ENCODE measurements at regions not wholly inside any gene's neighbourhood (a gene's known extent, or its start where the extent isn't known, plus 50 kb on each side); places are given as distances from the start of the nearest gene placed in this dataset.

DNA sequence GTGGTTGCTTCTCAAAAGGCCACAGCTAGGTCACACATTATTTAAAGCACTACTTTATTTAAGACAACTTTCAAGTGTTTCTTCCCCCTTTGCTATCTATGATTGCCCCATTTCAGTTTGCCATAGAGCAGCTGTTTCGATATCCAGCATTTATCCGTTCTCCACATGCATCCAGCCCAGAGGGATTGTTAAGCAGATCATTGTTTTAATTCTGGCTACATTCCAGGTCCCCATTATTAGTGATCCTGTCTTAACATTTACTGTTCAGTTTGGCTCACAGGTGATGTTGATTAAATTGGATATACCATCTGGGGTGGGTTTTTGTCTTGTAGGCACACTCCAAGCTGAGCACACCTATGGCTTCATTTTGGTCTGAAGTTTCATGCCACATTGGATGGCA, 638.7 kb downstream of the ZEB2 start:
- TF ChIP-seq, protein P1, sequence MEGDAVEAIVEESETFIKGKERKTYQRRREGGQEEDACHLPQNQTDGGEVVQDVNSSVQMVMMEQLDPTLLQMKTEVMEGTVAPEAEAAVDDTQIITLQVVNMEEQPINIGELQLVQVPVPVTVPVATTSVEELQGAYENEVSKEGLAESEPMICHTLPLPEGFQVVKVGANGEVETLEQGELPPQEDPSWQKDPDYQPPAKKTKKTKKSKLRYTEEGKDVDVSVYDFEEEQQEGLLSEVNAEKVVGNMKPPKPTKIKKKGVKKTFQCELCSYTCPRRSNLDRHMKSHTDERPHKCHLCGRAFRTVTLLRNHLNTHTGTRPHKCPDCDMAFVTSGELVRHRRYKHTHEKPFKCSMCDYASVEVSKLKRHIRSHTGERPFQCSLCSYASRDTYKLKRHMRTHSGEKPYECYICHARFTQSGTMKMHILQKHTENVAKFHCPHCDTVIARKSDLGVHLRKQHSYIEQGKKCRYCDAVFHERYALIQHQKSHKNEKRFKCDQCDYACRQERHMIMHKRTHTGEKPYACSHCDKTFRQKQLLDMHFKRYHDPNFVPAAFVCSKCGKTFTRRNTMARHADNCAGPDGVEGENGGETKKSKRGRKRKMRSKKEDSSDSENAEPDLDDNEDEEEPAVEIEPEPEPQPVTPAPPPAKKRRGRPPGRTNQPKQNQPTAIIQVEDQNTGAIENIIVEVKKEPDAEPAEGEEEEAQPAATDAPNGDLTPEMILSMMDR (IDR thresholded peaks at IDR 0.05; ENCODE audit: low read depth, low read length): no peak
- no peaks in the 10 kb centered on the region for H3K9me3 ChIP-seq (ENCODE audit: severe bottlenecking)
- no peak overlapping the region for H3K27ac ChIP-seq
- no peaks in the 10 kb centered on the region for H3K27me3 ChIP-seq (ENCODE audit: insufficient read depth, low read depth, severe bottlenecking)
- DNase-seq: no peak
- no peak overlapping the region for H3K4me3 ChIP-seq (ENCODE audit: low read depth, low read length)
- no peaks in the 10 kb centered on the region for H3K36me3 ChIP-seq

DNA sequence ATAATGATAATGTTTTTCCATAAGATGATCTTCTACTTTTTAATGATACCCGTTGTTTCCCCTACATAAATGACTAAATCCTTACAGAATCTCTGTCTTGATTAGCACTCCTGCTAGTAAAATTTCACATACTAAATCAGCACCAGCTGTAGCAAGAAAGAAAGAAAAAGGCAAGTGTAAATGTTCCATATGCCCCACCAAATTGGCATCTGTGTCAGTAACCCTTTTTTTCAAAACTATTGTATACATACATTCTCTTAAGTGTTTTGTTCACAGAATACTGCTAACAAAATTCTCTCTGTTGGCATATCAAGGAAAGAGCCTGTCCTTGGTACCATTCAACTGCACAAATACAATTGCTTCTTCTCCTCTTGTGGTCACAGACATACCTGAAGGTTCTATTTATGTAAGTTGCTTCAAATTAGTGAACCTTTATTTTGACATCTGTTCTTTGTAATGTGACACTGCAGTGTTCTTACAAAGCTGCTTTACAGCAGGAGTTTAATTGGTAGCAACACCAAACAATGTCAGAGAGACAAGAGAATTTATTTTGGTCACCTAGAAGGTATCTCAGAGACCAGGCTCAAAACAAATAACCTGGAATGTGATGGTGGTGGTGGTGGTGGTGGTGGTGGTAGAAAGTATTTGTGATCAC, 641.9 kb downstream of the ZEB2 start:
- no peak overlapping the region for H3K4me3 ChIP-seq (ENCODE audit: low read depth, low read length)
- no peak overlapping the region for H3K27ac ChIP-seq
- TF ChIP-seq, protein P1 (IDR thresholded peaks at IDR 0.05; ENCODE audit: low read depth, low read length): no peak
- DNase-seq: no peak
- H3K9me3 ChIP-seq (ENCODE audit: severe bottlenecking): no peaks in the 10 kb centered on the region
- no peaks in the 10 kb centered on the region for H3K36me3 ChIP-seq
- H3K27me3 ChIP-seq (ENCODE audit: insufficient read depth, low read depth, severe bottlenecking): no peaks in the 10 kb centered on the region

DNA sequence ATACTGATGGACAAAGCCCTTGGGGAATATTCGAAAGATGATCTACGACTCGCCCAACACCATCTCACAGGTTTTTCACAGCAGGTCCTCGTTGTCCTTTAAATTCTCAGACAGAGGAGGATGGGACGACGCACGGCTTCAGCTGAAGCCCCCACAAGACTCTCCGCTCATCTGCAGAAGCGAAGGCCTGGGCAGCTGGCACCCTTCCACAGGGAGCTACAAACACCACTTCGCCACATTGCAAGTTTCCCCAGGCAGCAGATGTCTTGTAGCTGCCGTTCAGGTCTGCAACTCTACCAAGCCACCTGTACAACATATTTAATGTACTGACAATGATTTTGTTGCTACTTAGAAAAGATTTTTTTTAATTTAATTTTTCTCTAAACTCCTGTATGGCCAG, 642.9 kb downstream of the ZEB2 start:
- DNase-seq: no peak
- no peak overlapping the region for H3K27ac ChIP-seq
- no peaks in the 10 kb centered on the region for H3K27me3 ChIP-seq (ENCODE audit: insufficient read depth, low read depth, severe bottlenecking)
- no peaks in the 10 kb centered on the region for H3K9me3 ChIP-seq (ENCODE audit: severe bottlenecking)
- TF ChIP-seq, protein P1 (IDR thresholded peaks at IDR 0.05; ENCODE audit: low read depth, low read length): no peak
- H3K36me3 ChIP-seq: no peaks in the 10 kb centered on the region
- H3K4me3 ChIP-seq (ENCODE audit: low read depth, low read length): no peak overlapping the region

DNA sequence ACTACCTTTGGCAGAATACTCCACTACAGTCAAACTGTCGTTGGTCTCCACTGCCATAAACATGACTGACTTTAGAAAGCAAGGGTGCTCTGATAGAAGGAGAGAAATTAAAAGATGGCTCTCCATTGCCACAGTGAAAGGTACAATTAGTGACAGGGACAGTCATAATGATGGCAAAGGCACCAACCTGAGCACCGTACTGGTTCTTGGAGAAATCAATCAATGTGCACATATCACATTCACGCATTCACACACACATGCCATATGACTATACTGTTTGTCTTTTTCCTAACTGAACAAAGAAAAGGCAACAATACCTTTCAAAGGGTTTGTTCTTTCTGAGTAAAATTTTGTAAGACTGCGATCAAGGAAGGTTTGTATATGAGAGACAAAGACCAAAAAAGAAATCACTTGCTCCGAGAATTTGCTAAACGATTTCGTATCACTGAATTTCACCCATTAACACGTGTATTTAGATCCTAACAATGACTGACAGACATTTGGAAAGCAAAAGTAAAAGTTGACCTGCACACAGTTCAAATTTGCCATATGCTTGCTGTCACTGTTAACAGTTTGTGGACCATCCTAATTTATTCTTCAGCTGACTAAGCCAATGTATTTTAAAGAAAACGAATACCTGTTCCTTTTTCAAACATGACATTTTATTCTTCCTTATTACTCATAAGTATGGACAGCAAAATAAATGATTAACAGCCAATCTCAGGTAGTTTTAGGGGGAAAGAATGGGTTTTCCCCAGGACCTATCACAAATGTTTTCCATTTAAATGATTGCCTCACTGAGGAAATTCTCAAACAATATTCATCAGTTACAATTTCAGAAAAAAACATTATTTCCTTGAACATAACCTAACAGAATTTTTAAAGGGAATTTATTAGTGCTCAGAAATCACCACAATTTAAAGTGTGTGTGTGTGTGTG, 644.4 kb downstream of the ZEB2 start:
- TF ChIP-seq, protein P1 (IDR thresholded peaks at IDR 0.05; ENCODE audit: low read depth, low read length): no peak
- no peak for DNase-seq
- Histone ChIP-seq H3K36me3 (no peaks in the 10 kb centered on the region), H3K27me3 (ENCODE audit: insufficient read depth, low read depth, severe bottlenecking) (no peaks in the 10 kb centered on the region), H3K9me3 (ENCODE audit: severe bottlenecking) (no peaks in the 10 kb centered on the region), H3K27ac (no peak overlapping the region), H3K4me3 (ENCODE audit: low read depth, low read length) (no peak overlapping the region)

DNA sequence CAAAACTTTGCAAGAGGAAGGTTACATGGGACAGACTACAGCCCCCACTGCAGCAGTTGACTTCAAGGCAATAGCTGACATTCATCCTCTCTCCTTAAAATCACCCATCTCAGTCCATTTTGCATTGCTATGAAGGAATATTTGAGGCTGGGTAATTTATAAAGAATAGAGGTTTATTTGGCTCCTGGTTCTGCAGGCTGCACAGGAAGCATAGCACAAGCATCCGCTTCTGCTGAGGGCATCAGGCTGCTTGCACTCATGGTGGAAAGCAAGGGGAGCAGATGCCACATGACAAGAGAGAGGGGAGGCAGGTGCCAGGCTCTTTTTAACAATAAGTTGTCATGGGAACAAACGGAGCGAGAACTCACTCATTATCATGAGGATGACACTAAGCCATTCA, 646.0 kb downstream of the ZEB2 start:
- no peak overlapping the region for H3K4me3 ChIP-seq (ENCODE audit: low read depth, low read length)
- TF ChIP-seq, protein P1 (IDR thresholded peaks at IDR 0.05; ENCODE audit: low read depth, low read length): no peak
- H3K36me3 ChIP-seq: no peaks in the 10 kb centered on the region
- DNase-seq: no peak
- no peaks in the 10 kb centered on the region for H3K9me3 ChIP-seq (ENCODE audit: severe bottlenecking)
- no peaks in the 10 kb centered on the region for H3K27me3 ChIP-seq (ENCODE audit: insufficient read depth, low read depth, severe bottlenecking)
- H3K27ac ChIP-seq: no peak overlapping the region

All from WERI-Rb-1 (cell line).